HepG2 (cell line): ENCODE measurements at regions not wholly inside any gene's neighbourhood (a gene's known extent, or its start where the extent isn't known, plus 50 kb on each side); places are given as distances from the start of the nearest gene placed in this dataset.

Source experiments
- ATAC-seq: fragments of 200-7000 bp; cut with Tn5 transposase; 3 replicates; pipeline ENCODE4 v1.9.1; 2020; ENCODE audit warnings: mild to moderate bottlenecking, moderate library complexity
- BruUV-seq: library from RNA; stranded (reverse); fragments of 400-500 nt; replicated peaks from 2 replicates; lab custom pipeline; 2021; lab: Mats Ljungman, UMichigan
- CTCF ChIA-PET: fragments of 300-600 bp; formaldehyde crosslinking; extraction: SDS; loops from one replicate; lab custom pipeline; 2021; ENCODE audit warnings: low total read pairs, inconsistent platforms, low intra/inter-chr PET ratio; lab: Yijun Ruan, JAX
- POLR2A ChIA-PET: fragments of 350-600 bp; sonication (Branson Sonifier 250); formaldehyde crosslinking; loops from one replicate; lab custom pipeline; 2020; ENCODE audit warnings: antibody characterized with exemption, inconsistent platforms; lab: Yijun Ruan, JAX
- DNase-seq: peaks from one replicate; pipeline ENCODE4 v3.0.0-alpha.2; 2015; ENCODE audit warnings: low spot score
- FAIRE-seq: peaks from 3 replicates; lab custom pipeline; 2011; peaks lifted over from hg19 to GRCh38; lab: Jason Lieb, UNC
- H2AFZ ChIP-seq: one replicate; pipeline ENCODE4 v1.6.1; 2011; ENCODE audit warnings: low read length, inconsistent platforms
- H3K27ac ChIP-seq: fragments of 300-600 bp; 3 replicates; pipeline ENCODE4 v1.8.0; 2011; ENCODE audit warnings: mixed run types, mild to moderate bottlenecking, mixed read lengths, low read length, inconsistent platforms; ENCODE audit not compliant: insufficient read depth; ENCODE audit errors: extremely low read length
- H3K27me3 ChIP-seq, 2 experiments: fragments of 200-600 bp in 1 of 2; 2 replicates in 1 of 2; 3 replicates in 1 of 2; pipeline versions ENCODE4 v1.6.0 to v1.8.0; 2011; ENCODE audit warnings: low read length in 2 of 2, mild to moderate bottlenecking in 2 of 2, moderate library complexity in 2 of 2, inconsistent platforms in 1 of 2; ENCODE audit not compliant: insufficient read depth in 2 of 2, control insufficient read depth in 1 of 2
- H3K36me3 ChIP-seq, 2 experiments: fragments of 200-600 bp in 1 of 2; replicated peaks in 1 of 2; 2 replicates in 1 of 2; 3 replicates in 1 of 2; pipeline versions ENCODE4 v1.5.1 to v1.8.0; 2011; ENCODE audit warnings: low read length in 2 of 2, inconsistent platforms in 1 of 2; ENCODE audit not compliant: insufficient read depth in 2 of 2, control insufficient read depth in 1 of 2
- H3K4me1 ChIP-seq: 2 replicates; pipeline ENCODE4 v1.5.1; 2012; ENCODE audit warnings: low read length, inconsistent platforms; ENCODE audit not compliant: insufficient read depth
- H3K4me2 ChIP-seq: 2 replicates; pipeline ENCODE4 v1.6.0; 2011; ENCODE audit warnings: low read depth, low read length, inconsistent platforms
- H3K4me3 ChIP-seq, 3 experiments: fragments of 200-600 bp in 1 of 3; sonication (generic), shearing (Covaris generic) in 1 of 3; replicated peaks in 1 of 3; 2 replicates each; pipeline ENCODE4 v1.5.1; 2011 to 2016; ENCODE audit warnings: low read length in 3 of 3, inconsistent platforms in 2 of 3, low read depth in 2 of 3, mild to moderate bottlenecking in 2 of 3, control low read depth in 1 of 3, mixed read lengths in 1 of 3; ENCODE audit not compliant: insufficient read depth in 1 of 3
- H3K79me2 ChIP-seq: one replicate; pipeline ENCODE4 v1.6.1; 2011; ENCODE audit warnings: low read length, inconsistent platforms; ENCODE audit not compliant: insufficient read depth
- H3K9ac ChIP-seq: 2 replicates; pipeline ENCODE4 v1.6.0; 2011; ENCODE audit warnings: mild to moderate bottlenecking, low read depth, low read length, inconsistent platforms; ENCODE audit not compliant: insufficient read depth
- H3K9me3 ChIP-seq: 2 replicates; pipeline ENCODE4 v1.5.1; 2012; ENCODE audit warnings: mild to moderate bottlenecking, low read length
- H4K20me1 ChIP-seq: 2 replicates; pipeline ENCODE4 v1.6.0; 2011; ENCODE audit warnings: inconsistent platforms, mild to moderate bottlenecking, low read length, moderate library complexity; ENCODE audit not compliant: insufficient read depth
- ATF7-NPFF ChIP-seq: sonication (generic); formaldehyde crosslinking; IDR thresholded peaks from 2 replicates; pipeline ENCODE4 v1.8.1; 2023; ENCODE audit warnings: mild to moderate bottlenecking, low read depth, missing genetic modification reagents, moderate library complexity
- CCDC6 ChIP-seq: sonication (generic); formaldehyde crosslinking; IDR thresholded peaks from 2 replicates; pipeline ENCODE4 v1.8.1; 2022; ENCODE audit warnings: mild to moderate bottlenecking, missing genetic modification reagents, moderate library complexity
- FOXM1 ChIP-seq: sonication (generic); formaldehyde crosslinking; IDR thresholded peaks from 2 replicates; pipeline ENCODE4 v1.5.0; 2020; ENCODE audit warnings: missing genetic modification reagents
- HOXA3 ChIP-seq: sonication (generic); formaldehyde crosslinking; IDR thresholded peaks from 2 replicates; pipeline ENCODE4 v1.5.0; 2020; ENCODE audit warnings: missing genetic modification reagents
- JDP2 ChIP-seq: sonication (generic); formaldehyde crosslinking; IDR thresholded peaks from 2 replicates; pipeline ENCODE4 v1.8.1; 2022; ENCODE audit warnings: missing genetic modification reagents, borderline replicate concordance
- KDM6A ChIP-seq: IDR thresholded peaks from 2 replicates; pipeline ENCODE4 v1.6.1; 2016; ENCODE audit warnings: low read depth
- LCORL ChIP-seq, 2 experiments: fragments of 450-650 bp in 1 of 2; sonication (generic) in 1 of 2; formaldehyde crosslinking in 1 of 2; IDR thresholded peaks; 2 replicates each; pipeline versions ENCODE4 v1.5.0 to v1.6.1; 2017 to 2020; ENCODE audit warnings: antibody characterized with exemption in 1 of 2, missing genetic modification reagents in 1 of 2
- MEF2D ChIP-seq: sonication (generic); formaldehyde crosslinking; IDR thresholded peaks from 2 replicates; pipeline ENCODE4 v1.5.1; 2020; ENCODE audit warnings: mild to moderate bottlenecking, missing genetic modification reagents
- MXD4 ChIP-seq: IDR thresholded peaks from 2 replicates; pipeline ENCODE4 v1.6.1; 2016; ENCODE audit warnings: mild to moderate bottlenecking, missing biosample characterization, missing genetic modification reagents
- NAIF1 ChIP-seq: sonication (generic); formaldehyde crosslinking; IDR thresholded peaks from 2 replicates; pipeline ENCODE4 v1.5.0; 2020; ENCODE audit warnings: mild to moderate bottlenecking, missing genetic modification reagents, borderline replicate concordance
- RBM39 ChIP-seq: fragments of 200-400 bp; formaldehyde crosslinking; IDR thresholded peaks from one replicate; pipeline ENCODE4 v1.6.1; 2018; ENCODE audit warnings: antibody characterized with exemption, mild to moderate bottlenecking, low read depth, low read length; ENCODE audit not compliant: poor library complexity, severe bottlenecking
- SAFB2 ChIP-seq: sonication (generic); formaldehyde crosslinking; IDR thresholded peaks from 2 replicates; pipeline ENCODE4 v1.5.1; 2020; ENCODE audit warnings: missing genetic modification reagents, low read depth, mild to moderate bottlenecking, borderline replicate concordance
- SSRP1 ChIP-seq: IDR thresholded peaks from 2 replicates; pipeline ENCODE4 v1.6.1; 2016; ENCODE audit warnings: control low read depth
- STAT5B ChIP-seq: sonication (generic); formaldehyde crosslinking; IDR thresholded peaks from 2 replicates; pipeline ENCODE4 v1.4.0; 2020; ENCODE audit warnings: missing genetic modification reagents
- TOE1 ChIP-seq: sonication (generic); formaldehyde crosslinking; IDR thresholded peaks from 2 replicates; pipeline ENCODE4 v1.4.0; 2020; ENCODE audit warnings: mild to moderate bottlenecking, missing genetic modification reagents
- ZEB1 ChIP-seq: IDR thresholded peaks from 2 replicates; pipeline ENCODE4 v1.6.1; 2012; ENCODE audit warnings: mild to moderate bottlenecking, low read depth, inconsistent platforms; ENCODE audit not compliant: insufficient replicate concordance
- ZNF253 ChIP-seq: sonication (generic); formaldehyde crosslinking; IDR thresholded peaks from 2 replicates; pipeline ENCODE4 v1.8.0; 2022; ENCODE audit warnings: mild to moderate bottlenecking, missing genetic modification reagents, borderline replicate concordance
- WGBS: methylation state at CpG from one replicate; pipeline ENCODE4 v1.1.6; 2017; ENCODE audit warnings: low lambda C conversion rate; 5-methylcytosine and 5-hydroxymethylcytosine counted together
- in situ Hi-C: cut with HindIII; loops from 2 replicates; pipeline ENCODE4 v1.10.0; 2017; ENCODE audit warnings: low pct_unique_long_range_greater_than_20kb; ENCODE audit not compliant: extremely low pct_ligation_motif_present
- intact Hi-C: fragments of 100-400 bp; cut with micrococcal nuclease; formaldehyde crosslinking; loops from one replicate; pipeline ENCODE4 v1.10.0; 2022; ENCODE audit not compliant: unreplicated experiment
- TF ChIP-seq, protein P1 (sequence below), 2 experiments: sonication (generic) in 1 of 2; formaldehyde crosslinking in 1 of 2; IDR thresholded peaks; 2 replicates each; pipeline versions ENCODE4 v1.6.1 to v1.9.0; 2014 to 2022; ENCODE audit warnings: antibody characterized with exemption in 1 of 2, borderline replicate concordance in 1 of 2, inconsistent platforms in 1 of 2, low read depth in 1 of 2, missing genetic modification reagents in 1 of 2
- TF ChIP-seq, protein P2 (sequence below): sonication (generic); formaldehyde crosslinking; IDR thresholded peaks from 2 replicates; pipeline ENCODE4 v1.4.0; 2020; ENCODE audit warnings: missing genetic modification reagents
- TF ChIP-seq, protein P3 (sequence below): sonication (generic); formaldehyde crosslinking; IDR thresholded peaks from 2 replicates; pipeline ENCODE4 v1.8.0; 2022; ENCODE audit warnings: mild to moderate bottlenecking, missing genetic modification reagents, moderate library complexity

DNA sequence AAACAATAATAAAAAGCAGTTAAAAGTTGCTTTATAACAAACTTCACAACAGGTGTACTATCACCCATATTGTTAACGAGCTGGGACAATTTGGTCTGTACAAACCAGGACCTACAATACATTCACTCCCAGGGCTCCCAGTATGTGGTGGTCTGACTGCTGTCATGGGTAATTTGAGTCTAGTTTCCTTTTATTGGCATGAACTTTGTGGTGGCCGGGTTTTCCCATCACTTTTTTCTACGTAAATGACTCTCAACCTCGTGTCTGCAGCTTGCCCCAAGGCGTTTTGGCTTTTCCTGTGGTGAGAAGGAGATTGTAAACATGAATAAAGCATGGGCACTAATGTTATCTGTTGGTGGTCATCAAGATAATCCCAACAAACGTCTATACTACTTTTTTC lies 118.7 kb upstream of the CDK6 start:
- no peak overlapping the region for H3K4me2 ChIP-seq
- CTCF ChIA-PET: no interaction called here
- intact Hi-C loops (no loop called here), in situ Hi-C loops (no loop called here)
- ATAC-seq: no peak
- 18% methylated on average over 6 of the region's 6 CpGs for WGBS
- H3K79me2 ChIP-seq: no peaks in the 10 kb centered on the region
- no peak for FAIRE-seq
- no peaks in the 10 kb centered on the region for H3K9me3 ChIP-seq
- H3K4me1 ChIP-seq: no peaks in the 10 kb centered on the region
- H4K20me1 ChIP-seq: no peaks in the 10 kb centered on the region
- no peak overlapping the region for H3K9ac ChIP-seq
- no peaks in the 10 kb centered on the region for H3K36me3 ChIP-seq
- no peak overlapping the region for H3K4me3 ChIP-seq
- no peak overlapping the region for H3K27ac ChIP-seq
- POLR2A ChIA-PET: no interaction called here
- TF ChIP-seq, protein P1, sequence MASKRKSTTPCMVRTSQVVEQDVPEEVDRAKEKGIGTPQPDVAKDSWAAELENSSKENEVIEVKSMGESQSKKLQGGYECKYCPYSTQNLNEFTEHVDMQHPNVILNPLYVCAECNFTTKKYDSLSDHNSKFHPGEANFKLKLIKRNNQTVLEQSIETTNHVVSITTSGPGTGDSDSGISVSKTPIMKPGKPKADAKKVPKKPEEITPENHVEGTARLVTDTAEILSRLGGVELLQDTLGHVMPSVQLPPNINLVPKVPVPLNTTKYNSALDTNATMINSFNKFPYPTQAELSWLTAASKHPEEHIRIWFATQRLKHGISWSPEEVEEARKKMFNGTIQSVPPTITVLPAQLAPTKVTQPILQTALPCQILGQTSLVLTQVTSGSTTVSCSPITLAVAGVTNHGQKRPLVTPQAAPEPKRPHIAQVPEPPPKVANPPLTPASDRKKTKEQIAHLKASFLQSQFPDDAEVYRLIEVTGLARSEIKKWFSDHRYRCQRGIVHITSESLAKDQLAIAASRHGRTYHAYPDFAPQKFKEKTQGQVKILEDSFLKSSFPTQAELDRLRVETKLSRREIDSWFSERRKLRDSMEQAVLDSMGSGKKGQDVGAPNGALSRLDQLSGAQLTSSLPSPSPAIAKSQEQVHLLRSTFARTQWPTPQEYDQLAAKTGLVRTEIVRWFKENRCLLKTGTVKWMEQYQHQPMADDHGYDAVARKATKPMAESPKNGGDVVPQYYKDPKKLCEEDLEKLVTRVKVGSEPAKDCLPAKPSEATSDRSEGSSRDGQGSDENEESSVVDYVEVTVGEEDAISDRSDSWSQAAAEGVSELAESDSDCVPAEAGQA (IDR thresholded peaks at IDR 0.05; ENCODE audit: low read depth): no peak
- TF ChIP-seq, protein P1 (CRISPR knock-in tag; IDR thresholded peaks at IDR 0.05; ENCODE audit: borderline replicate concordance): no peak
- TF ChIP-seq ZNF253 (CRISPR knock-in tag) (no peak), RBM39 (no peak), SSRP1 (no peak), HOXA3 (CRISPR knock-in tag) (no peak), CCDC6 (CRISPR knock-in tag) (no peak), STAT5B (CRISPR knock-in tag) (no peak), FOXM1 (no peak), SAFB2 (no peak), ATF7-NPFF (CRISPR knock-in tag) (no peak), JDP2 (CRISPR knock-in tag) (no peak), TOE1 (no peak), KDM6A (CRISPR knock-in tag) (no peak), MXD4 (CRISPR knock-in tag) (no peak), ZEB1 (no peak), NAIF1 (CRISPR knock-in tag) (no peak), LCORL (IDR thresholded peaks at IDR 0.05) (no peak), LCORL (CRISPR knock-in tag; IDR thresholded peaks at IDR 0.05) (no peak), MEF2D (CRISPR knock-in tag) (no peak)
- TF ChIP-seq, protein P2, sequence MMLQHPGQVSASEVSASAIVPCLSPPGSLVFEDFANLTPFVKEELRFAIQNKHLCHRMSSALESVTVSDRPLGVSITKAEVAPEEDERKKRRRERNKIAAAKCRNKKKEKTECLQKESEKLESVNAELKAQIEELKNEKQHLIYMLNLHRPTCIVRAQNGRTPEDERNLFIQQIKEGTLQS: no peak
- TF ChIP-seq, protein P3, sequence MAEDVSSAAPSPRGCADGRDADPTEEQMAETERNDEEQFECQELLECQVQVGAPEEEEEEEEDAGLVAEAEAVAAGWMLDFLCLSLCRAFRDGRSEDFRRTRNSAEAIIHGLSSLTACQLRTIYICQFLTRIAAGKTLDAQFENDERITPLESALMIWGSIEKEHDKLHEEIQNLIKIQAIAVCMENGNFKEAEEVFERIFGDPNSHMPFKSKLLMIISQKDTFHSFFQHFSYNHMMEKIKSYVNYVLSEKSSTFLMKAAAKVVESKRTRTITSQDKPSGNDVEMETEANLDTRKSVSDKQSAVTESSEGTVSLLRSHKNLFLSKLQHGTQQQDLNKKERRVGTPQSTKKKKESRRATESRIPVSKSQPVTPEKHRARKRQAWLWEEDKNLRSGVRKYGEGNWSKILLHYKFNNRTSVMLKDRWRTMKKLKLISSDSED (CRISPR knock-in tag): no peak
- H3K27me3 ChIP-seq: no peaks in the 10 kb centered on the region
- no peak overlapping the region for H2AFZ ChIP-seq
- BruUV-seq: no TSS peak
- DNase-seq: no peak
